ENCODE measurements at regions not wholly inside any gene's neighbourhood (a gene's known extent, or its start where the extent isn't known, plus 50 kb on each side); places are given as distances from the start of the nearest gene placed in this dataset.

GRCh38 chr13:64936879-64937278, 2293.3 kb downstream of the PCDH9 start:
- TF ChIP-seq POLR2A (IDR thresholded peaks at IDR 0.05) (no peak), POLR2AphosphoS5 (IDR thresholded peaks at IDR 0.05) (no peak)
- TF ChIP-seq, protein P1, sequence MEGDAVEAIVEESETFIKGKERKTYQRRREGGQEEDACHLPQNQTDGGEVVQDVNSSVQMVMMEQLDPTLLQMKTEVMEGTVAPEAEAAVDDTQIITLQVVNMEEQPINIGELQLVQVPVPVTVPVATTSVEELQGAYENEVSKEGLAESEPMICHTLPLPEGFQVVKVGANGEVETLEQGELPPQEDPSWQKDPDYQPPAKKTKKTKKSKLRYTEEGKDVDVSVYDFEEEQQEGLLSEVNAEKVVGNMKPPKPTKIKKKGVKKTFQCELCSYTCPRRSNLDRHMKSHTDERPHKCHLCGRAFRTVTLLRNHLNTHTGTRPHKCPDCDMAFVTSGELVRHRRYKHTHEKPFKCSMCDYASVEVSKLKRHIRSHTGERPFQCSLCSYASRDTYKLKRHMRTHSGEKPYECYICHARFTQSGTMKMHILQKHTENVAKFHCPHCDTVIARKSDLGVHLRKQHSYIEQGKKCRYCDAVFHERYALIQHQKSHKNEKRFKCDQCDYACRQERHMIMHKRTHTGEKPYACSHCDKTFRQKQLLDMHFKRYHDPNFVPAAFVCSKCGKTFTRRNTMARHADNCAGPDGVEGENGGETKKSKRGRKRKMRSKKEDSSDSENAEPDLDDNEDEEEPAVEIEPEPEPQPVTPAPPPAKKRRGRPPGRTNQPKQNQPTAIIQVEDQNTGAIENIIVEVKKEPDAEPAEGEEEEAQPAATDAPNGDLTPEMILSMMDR (IDR thresholded peaks at IDR 0.05) = no peak

Data from gastroesophageal sphincter (tissue), 3 donors.